GM18505 (cell line): ENCODE measurements at regions not wholly inside any gene's neighbourhood (a gene's known extent, or its start where the extent isn't known, plus 50 kb on each side); places are given as distances from the start of the nearest gene placed in this dataset.
"Not testable (repeated sequence)": the region's sequence is repeated elsewhere in the genome, so short reads cannot be mapped to it uniquely, and the experiment has no call there.

ENCODE experiments used
- ATAC-seq: cut with Tn5 transposase; IDR thresholded peaks from one replicate; pipeline ENCODE4 v1.9.1; 2021; ENCODE audit not compliant: unreplicated experiment

GRCh38 chrX:3896755-3897154 is 183.3 kb upstream of the PRKX start:
- ATAC-seq: not testable (repeated sequence)

DNA sequence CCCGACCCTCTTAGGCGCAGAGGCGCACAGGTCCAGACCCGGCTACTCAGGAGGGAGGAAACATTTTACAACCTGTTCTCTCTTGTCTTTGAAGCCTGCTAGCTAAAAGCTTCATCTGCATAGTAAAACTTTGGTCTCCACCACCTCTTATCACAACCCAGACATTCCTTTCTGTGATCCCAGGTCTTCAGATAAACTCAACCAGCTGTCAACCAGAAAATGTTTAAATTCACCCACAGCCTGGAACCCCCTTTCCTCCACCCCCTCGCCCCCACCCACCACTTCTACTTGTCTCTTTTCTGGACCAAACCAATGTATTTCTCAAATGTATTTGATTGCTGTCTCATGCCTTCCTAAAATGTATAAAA is 169.1 kb upstream of the PRKX start:
- ATAC-seq: not testable (repeated sequence)

- peak; percentile 98 for ATAC-seq
These were observed 168.6 kb upstream of the PRKX start for GRCh38 chrX:3881898-3882552.

DNA sequence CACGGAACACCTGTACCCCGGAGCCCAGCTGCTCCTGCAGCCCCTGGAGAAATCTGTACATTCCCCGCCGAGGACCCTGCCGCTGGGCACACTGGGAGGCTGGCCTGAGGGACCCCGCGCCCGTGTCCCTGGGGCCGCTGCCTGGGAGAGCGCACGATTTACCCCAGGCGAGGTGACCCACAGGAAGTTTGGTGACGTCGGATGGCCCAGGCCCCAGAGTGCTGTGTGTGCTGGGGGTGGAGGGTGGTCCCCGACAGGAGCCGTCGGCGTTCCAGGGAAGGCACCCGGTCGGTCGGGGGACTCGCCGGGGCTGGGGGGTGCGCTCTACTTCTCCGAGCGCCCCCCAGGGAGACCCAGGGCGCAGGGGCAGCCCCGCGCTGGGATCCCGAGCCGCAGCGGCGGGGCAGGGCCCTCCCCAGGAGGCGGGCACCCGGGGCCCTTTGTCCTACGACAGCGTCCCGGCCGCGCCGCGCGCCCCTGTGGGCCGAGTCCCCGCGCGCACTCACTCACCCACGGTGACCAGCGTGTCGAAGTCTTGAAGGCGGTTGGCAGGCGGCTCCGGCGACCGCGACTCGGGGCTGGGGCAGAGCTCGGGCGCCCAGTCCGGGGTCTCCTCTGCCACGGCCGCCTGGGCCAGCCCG is 167.9 kb upstream of the PRKX start:
- ATAC-seq: peak; percentile 37

- not testable (repeated sequence) for ATAC-seq
These were observed 162.9 kb upstream of the PRKX start for GRCh38 chrX:3876393-3876792.

DNA sequence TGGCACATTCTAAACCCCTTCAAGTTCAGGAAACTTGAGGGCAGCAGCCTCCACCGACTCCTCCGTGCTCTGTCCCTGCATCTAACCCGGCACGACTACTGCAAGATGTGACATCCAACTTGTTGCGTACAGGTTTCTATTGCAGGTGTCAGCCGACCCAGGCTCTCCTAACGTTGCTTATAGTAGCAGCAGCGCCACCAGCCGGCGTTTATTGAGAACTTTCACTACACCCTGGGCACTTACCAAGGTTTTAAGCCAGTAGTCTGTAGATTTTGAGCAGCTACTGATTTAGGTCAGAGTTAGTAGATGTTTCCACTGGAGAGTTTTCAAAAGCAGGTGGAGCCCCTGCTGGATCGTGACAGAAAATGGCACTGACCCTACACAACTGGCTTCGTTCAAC is 162.2 kb upstream of the PRKX start:
- ATAC-seq: not testable (repeated sequence)

GRCh38 chrX:3872226-3872879 is 158.9 kb upstream of the PRKX start:
- ATAC-seq: not testable (repeated sequence)

DNA sequence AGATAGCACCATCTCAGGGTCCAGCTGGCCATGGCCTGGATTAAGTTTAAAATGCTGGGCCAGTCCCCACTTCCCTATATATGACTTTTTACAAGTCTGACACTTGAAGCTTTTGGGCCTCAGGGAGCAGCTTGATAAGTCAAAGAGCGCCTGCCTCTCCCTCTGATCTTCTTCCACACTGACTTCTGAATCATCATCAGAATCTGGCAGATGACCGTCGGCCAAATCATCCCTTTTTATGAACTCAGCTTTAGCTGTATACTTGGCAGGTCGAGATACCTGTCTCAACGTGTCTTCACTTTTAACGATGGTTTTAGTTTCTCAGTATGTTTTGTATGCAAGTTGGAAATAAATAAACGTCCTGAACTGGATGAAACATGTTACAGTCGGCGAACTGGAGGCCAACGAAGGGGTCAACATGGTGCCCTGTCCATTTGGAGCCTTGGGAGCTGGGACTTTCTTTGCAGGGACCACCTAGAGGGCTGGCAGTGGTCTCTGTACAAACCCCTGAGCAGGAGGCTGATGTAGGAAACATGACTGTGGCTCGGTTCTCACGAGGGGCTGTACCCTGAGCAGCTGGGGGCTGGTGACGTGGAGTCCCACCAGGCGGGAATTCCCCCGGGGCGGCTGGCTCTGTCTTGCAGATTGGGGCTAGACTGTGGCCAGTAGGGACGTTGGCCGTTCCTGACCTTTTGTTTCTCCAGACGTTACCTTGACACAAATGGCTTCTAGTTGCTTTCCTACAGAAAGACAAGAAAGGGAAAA is 153.8 kb upstream of the PRKX start:
- not testable (repeated sequence) for ATAC-seq

- ATAC-seq: not testable (repeated sequence)
These were observed 144.9 kb upstream of the PRKX start for GRCh38 chrX:3858332-3858731.

DNA sequence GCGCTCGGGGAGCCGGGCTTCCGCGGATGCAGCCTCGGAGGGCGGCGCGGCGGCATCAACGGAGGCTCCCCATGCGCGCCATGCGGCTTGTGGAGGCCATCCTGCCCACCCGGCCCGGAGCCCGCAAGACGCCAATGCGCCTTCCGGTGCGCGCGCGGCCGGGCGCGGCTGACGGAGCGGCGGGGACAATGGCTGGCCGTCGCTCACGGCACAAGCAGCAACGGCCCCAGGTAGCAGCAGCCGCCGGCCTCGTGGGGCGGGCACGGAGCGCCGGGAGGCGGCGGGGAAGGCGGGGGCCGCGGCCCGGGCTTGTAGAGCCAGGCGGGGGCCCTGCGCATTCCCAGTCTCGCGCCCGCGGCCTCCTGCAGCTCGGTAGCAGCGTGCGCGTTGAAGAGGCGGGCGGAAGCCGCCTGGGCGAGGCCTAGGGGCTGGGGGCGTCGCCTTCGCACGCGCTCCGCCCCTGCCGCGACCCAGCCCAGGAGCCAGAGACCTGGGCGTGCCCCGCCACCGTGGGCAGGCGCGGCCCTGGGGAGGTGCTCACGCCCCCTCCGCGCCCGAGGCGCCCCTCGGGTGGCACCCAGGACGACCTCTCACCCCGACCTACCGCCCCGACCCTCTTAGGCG is 130.2 kb upstream of the PRKX start:
- ATAC-seq: peak; percentile 98

DNA sequence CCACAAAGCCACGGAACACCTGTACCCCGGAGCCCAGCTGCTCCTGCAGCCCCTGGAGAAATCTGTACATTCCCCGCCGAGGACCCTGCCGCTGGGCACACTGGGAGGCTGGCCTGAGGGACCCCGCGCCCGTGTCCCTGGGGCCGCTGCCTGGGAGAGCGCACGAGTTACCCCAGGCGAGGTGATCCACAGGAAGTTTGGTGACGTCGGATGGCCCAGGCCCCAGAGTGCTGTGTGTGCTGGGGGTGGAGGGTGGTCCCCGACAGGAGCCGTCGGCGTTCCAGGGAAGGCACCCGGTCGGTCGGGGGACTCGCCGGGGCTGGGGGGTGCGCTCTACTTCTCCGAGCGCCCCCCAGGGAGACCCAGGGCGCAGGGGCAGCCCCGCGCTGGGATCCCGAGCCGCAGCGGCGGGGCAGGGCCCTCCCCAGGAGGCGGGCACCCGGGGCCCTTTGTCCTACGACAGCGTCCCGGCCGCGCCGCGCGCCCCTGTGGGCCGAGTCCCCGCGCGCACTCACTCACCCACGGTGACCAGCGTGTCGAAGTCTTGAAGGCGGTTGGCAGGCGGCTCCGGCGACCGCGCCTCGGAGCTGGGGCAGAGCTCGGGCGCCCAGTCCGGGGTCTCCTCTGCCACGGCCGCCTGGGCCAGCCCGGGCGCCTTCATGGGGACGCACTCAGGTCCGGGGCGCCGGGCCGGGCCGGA is 129.5 kb upstream of the PRKX start:
- ATAC-seq: peak; percentile 50

DNA sequence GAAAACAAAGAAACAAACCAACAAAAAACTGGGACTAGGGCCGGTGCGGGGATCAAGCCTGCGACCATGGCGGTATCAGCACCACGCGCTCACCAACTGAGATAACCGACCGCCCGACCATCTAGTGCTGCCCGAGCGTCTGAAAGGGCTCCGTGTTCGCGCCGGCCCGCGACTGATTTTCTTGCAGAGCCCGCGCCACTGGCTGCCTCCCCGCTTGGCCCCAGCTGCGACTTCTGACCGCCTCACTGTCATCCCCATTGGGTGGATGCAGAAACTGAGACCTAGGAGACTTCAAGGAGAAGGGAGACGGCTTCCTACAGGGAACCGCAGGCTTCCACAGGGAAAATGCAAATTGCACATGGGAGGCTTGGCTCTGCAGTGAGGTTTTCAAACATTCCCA is 125.3 kb upstream of the PRKX start:
- not testable (repeated sequence) for ATAC-seq

GRCh38 chrX:3837958-3838643 is 124.7 kb upstream of the PRKX start:
- not testable (repeated sequence) for ATAC-seq

- not testable (repeated sequence) for ATAC-seq
These were observed 123.8 kb upstream of the PRKX start for GRCh38 chrX:3837211-3837610.

DNA sequence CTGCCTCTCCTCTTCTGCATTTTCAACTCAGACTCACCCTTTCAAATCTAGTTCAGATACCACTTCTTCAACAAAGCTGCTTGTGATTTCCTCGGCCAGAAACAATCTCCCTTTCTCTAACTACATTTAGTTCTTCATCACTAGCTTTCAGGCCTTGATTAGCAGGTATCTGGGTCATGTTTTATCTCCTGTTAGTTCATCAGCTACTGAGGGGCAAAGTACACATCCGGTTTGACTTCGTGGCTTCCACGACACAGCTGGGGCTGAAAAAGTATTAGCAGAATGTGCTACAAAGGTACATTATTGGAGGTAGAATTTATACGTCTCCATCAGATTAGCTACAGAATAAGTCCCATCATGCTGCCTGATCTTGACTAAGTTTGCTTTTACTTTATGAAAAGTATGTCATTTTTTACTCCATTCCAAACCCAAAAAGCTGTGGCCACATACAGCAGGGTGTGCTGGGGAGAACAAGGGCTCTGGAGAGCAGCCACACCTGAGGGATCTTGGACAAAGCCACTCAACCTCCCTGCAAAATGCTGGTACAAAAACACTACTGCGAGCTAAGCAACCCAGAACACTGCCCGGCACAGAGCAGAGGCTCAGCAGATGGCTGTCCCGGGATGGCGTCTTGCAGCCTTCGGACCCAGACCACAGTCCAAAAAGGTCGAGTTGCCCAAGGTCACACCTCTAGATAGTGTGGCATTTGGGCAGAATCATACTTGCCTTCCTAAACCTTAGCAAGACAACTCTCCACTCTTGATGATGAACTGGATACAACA is 120.5 kb upstream of the PRKX start:
- not testable (repeated sequence) for ATAC-seq

GRCh38 chrX:3830020-3830419 is 116.6 kb upstream of the PRKX start:
- ATAC-seq: not testable (repeated sequence)

- ATAC-seq: not testable (repeated sequence)
These were observed 115.6 kb upstream of the PRKX start for GRCh38 chrX:3829041-3829531.

DNA sequence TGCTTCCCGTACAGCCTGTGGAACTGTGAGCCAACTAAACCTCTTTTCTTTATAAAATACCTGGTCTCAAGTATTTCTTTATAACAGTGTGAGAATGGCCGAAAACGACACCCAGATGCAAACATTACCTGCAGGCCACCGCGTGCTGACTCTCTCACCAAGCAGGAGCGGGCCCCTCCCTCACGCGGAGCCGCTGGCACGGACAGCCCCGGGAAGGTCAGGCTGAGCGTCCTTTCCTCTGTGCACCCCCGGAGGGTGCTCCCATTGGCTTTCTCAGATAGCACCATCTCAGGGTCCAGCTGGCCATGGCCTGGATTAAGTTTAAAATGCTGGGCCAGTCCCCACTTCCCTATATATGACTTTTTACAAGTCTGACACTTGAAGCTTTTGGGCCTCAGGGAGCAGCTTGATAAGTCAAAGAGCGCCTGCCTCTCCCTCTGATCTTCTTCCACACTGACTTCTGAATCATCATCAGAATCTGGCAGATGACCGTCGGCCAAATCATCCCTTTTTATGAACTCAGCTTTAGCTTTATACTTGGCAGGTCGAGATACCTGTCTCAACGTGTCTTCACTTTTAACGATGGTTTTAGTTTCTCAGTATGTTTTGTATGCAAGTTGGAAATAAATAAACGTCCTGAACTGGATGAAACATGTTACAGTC is 115.1 kb upstream of the PRKX start:
- not testable (repeated sequence) for ATAC-seq
